NCI-H446 (cell line): ENCODE measurements at regions not wholly inside any gene's neighbourhood (a gene's known extent, or its start where the extent isn't known, plus 50 kb on each side); places are given as distances from the start of the nearest gene placed in this dataset.
"Not testable (repeated sequence)": the region's sequence is repeated elsewhere in the genome, so short reads cannot be mapped to it uniquely, and the experiment has no call there.

Experiments used
- DNase-seq, 2 experiments: peaks; one replicate each; lab custom pipeline; 2025; lab: John Stamatoyannopoulos, UW

DNA sequence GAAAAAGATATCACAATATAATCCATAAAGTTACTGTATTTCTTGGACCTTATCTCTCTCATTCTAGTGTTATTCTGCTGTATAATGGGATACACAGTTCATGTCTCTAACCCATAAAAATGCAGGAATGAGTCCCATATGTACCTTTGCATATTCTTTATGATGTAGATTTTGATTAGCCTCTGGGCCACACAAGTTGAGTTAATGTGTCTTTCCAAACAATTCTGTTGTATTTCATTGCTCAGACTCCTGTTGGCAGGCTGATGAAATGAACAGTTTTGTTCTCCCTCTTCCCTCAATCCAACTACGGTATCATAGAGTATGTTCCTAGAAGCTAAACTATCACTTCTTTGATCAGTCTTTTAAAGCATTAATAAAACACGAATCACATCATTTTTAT, 113.2 kb upstream of the SATB2 start:
- DNase-seq: no peak

DNA sequence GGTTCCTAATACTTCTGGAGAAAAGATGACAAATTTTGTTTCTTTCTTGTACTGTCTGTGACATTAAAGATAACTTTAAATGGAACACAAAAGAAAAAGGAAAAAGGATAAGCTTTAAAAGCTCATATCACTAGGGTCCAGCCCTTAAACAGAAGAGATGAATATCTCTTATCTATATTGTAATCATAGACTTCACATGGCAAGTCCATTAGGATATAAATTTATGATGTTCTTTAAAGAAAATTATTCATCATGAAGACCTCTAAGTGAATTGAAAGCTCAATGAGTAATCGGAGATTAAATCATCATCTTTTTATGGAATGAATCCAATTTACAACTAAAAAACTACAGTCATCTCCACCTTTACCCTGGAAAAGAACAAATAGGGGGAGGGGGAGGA, 111.6 kb upstream of the SATB2 start:
- DNase-seq: no peak

DNA sequence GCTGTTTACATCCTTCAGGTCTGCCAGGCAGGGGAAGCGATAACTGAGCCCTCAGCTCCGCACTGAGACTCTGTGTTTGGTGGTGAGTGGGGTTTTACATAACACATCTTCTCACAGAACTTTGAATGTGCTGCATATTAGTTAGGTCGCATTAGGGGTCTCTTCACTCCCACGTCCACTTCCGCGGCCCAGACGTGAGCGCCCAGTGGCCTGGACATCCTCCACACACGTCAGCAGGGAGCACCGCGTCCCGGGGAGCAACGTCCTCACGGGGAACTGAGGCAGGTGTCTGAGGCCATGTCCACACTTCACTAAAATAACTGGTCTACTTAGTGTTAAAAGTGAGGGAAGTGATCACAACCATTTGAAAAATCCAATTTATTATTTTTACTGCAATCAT, 100.4 kb upstream of the SATB2 start:
- no peak for DNase-seq

DNA sequence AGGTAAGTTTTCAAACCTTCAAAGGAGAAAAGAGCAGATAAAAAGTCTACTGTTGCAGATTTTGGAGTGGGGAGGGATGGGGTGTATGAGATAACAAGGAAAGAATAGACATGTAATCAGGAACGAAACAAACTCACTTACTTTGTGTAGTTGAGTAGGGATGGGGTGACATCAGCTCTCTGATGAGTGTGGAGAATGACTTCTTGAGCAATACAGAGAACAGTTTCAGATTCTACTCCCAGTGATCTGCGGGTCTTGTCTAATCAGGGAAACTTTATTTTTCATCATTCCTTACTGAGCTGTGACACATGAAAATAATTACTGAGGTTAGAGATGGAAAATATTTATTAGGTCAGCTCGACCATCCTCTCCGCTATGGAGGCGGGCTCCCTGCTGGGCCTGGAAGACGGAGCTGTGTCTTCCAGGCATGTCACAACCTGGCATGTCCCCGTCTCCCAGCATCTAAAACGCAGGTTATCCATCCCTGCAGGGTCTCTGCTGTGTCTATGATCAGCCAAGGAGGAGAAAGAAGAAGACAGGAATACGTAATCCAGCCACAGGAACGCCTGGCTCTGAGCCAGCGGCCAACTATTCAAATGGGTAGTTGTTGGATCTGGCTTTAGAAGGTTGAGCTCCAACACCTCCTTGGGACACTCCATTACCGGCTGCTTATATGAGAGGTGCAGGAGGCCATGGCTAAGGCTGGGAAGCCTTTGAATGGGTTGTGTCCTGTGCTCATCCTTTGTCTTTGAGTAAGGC, 99.0 kb upstream of the SATB2 start:
- DNase-seq: no peak

DNA sequence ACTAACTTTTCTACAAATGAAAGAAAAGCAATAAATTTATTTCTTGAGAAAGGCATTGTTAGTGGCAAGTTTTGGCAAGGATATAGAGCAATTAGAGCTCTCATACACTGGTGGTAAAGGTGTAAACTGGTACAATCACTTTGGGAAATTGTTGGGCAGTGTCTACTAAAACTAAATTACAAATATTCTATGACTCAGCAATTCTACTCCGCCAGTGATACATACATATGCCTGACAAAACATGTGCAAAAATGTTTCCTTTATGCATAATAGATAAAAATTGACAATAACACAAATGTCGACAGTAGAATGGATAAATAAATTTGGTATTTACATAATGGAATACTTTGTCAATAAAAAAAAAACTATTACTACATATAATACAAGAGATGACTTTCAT, 96.3 kb upstream of the SATB2 start:
- DNase-seq: no peak

DNA sequence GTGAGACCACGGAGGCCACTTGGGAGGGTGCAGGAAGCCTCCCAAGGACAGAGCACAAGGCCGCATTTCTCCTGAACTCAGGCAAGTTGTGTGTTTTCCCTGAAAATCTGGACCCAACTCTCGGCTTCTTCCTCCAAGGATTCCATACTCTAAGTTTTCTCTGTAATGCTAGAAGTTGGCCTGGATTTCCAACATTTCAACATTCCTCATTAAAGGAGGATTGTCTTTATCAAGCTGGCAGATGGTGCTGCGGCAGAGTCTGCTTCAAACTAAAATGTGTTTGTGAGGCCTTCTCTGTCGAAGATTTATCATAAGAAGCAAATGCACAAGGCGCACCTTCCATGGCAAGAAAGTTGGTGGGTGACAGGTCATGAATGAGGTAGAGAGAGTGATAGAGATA, 94.4 kb upstream of the SATB2 start:
- DNase-seq: no peak

DNA sequence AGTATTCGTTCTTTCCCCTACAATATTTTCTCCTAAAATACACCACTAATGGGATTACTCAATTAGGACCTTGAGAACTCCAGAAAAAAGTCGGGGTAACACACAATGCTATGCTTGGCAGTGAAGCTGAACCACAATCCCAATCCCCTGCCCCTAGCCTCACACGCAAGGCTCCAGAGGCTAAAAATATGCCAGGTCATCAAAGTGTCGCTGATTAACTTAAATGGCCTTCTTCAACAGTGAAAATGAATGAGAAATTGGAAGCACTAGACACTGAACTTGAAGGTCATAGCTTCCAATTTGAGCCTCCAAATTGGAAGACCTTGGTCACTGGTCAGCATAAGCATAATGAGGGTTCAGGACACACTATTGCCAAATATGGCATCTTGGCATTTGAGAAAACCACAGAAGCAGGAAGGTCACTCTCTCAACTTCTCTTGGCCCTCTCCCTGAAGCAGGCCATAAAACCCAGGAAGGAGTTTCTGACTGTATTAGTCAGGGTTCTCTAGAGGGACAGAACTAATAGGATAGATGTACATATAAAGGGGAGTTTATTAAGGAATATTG, 86.0 kb upstream of the SATB2 start:
- DNase-seq: no peak

DNA sequence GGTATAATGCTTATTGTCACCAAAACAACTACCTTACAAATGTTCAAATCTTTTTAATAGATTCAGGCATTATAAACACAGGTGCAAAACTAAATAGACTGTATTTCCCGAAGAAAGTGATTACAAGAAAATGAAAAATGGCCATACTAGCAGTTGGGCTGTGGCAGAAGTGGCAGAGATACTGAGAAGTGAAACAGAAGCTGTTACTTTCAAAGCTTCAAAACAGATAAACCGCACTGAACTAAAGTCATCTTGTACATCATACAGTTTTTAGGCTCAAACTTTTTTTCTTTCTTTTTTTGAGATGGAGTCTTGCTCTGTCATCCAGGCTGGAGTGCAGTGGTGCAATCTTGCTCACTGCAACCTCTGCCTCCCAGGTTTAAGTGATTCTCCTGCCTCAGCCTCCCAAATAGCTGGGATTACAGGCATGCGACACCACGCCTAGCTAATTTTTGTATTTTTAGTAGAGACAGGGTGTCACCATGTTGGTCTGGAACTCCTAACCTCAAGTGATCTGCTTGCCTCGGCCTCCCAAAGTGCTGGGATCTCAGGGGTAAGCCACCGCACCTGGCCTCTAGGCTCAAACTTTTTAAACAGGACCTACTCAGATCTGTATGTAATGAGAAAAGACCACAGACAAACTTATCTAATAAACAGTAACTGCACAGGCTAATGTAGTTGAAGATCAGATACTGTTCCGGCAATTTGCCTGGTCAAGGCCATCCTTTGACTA, 77.9 kb upstream of the SATB2 start:
- no peak for DNase-seq

DNA sequence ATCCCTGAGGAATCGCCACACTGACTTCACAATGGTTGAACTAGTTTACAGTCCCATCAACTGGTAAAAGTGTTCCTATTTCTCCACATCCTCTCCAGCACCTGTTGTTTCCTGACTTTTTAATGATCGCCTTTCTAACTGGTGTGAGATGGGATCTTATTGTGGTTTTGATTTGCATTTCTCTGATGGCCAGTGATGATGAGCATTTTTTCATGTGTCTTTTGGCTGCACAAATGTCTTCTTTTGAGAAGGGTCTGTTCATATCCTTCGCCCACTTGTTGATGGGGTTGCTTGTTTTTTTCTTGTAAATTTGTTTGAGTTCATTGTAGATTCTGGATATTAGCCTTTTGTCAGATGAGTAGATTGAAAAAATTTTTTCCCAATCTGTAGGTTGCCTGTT, 76.1 kb upstream of the SATB2 start:
- not testable (repeated sequence) for DNase-seq

DNA sequence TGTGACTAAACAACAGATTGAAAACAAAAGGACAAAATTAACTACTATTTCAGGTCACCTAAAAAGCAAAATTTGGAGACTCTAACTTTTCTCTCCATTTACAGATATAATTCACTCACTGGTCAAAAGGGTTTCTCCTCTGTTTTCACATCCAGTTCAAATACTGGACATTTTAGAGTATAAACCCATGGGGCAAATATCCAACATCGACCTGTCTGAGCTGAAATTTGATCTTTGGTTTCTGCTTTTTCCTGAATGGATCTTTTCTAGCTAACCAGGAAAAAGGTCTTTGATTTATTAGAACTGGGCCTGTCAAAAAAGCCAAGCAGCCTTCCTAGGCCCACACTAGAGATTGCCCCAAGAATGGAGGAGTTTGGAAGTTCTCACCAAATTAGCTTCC, 69.3 kb upstream of the SATB2 start:
- DNase-seq: no peak

DNA sequence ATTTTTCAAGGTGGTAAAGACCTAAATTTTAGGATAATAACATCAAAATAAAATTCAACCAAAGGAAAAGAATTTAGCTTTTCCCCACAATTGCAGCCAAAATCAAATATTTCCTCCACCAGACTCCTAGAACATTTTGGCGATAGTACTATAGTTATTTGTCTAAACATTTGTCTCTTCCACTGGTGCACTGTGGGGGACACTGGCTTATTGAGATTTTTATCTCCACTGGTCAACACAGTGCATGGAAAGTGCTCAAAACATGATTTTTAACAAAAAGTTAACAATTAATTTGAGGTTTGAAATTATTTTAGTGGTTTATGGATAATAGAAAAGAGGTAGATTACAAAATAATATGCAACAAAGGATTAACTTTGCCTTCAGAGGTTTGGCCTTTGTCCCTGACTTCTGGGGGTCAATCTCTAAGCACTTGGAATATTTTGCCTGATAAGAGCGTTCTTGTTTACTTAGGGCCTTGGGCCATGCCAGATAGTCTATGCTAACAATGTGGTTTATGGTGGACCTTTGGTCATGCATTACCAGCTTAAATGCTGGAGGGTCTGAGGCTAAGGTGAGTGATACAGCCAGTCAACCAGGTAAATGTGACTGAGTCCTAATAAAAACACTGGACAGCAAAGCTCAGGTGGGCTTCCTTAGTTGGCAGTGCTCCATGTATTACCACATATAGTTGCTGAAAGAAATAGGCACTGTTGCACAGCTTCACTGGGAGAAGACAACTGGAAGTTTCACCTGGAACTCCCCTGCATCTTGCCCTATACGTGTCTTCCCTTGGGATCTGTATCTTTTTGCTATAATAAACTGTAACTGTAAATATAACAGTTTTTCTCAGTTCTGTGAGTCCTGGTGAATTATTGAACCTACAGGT, 67.2 kb upstream of the SATB2 start:
- no peak for DNase-seq

DNA sequence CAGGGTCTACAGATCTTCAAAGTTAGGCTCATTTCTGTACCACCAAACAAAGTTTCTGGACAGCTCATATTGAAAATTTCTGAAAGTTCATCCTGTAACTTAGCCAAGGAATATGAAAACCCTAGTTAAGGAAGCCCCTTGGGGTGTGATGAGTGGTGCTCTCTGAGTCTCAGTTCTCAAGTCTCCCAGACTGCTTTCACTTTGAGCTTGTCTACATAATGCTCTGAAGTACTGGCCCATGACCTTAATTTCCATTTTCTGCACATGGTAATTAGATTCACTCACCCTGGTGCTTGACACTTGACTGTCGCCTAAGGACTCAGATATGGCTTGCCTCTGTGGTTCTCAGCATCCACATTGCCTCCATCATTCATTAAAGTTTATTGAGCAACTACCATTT, 51.7 kb upstream of the SATB2 start:
- no peak for DNase-seq
